ENCODE measurements at regions not wholly inside any gene's neighbourhood (a gene's known extent, or its start where the extent isn't known, plus 50 kb on each side); places are given as distances from the start of the nearest gene placed in this dataset.

- no peaks in the 10 kb centered on the region for H3K9me1 ChIP-seq (ENCODE audit: insufficient read depth, low read length)
- no peak overlapping the region for H3K23ac ChIP-seq (ENCODE audit: low read depth, low read length)
- H3K4me1 ChIP-seq (ENCODE audit: control insufficient read depth, insufficient read depth, low read length), result no peaks in the 10 kb centered on the region
- H4K91ac ChIP-seq (ENCODE audit: insufficient read depth, low read depth, low read length), result no peak overlapping the region
- H3K27me3 ChIP-seq (ENCODE audit: control insufficient read depth, insufficient read depth, low read length), result no peaks in the 10 kb centered on the region
- H3K9ac ChIP-seq (ENCODE audit: low read depth, low read length), result no peak overlapping the region
- H3K27ac ChIP-seq (ENCODE audit: insufficient read depth, low read length), result no peak overlapping the region
- ATAC-seq (ENCODE audit: low read depth), result no peak
- no peaks in the 10 kb centered on the region for H3K79me1 ChIP-seq (ENCODE audit: low read depth in 1 of 2, low read length in 2 of 2)
- H2AFZ ChIP-seq (replicated peaks; ENCODE audit: low read length, poor library complexity), result no peak overlapping the region
- no peak overlapping the region for H2AK9ac ChIP-seq (replicated peaks; ENCODE audit: low read depth, low read length, poor library complexity)
- H3K14ac ChIP-seq (replicated peaks; ENCODE audit: low read depth, low read length), result no peak overlapping the region
- dilution Hi-C loops (cut with HindIII; ENCODE audit: low sequenced_read_pairs, unreplicated experiment), result no loop called here
- H2BK120ac ChIP-seq (ENCODE audit: low read depth, low read length), result no peak overlapping the region
- H3K4ac ChIP-seq (ENCODE audit: low read depth, low read length), result no peak overlapping the region
- no peak overlapping the region for H3K18ac ChIP-seq (ENCODE audit: low read depth, low read length)
- no peak overlapping the region for H3K56ac ChIP-seq (ENCODE audit: extremely low read depth, insufficient read depth, low read length)
- H4K8ac ChIP-seq (ENCODE audit: low read depth in 2 of 2, low read length in 2 of 2), result no peak overlapping the region
- H2BK15ac ChIP-seq (ENCODE audit: low read depth, low read length), result no peak overlapping the region
- no peak overlapping the region for H2BK20ac ChIP-seq (ENCODE audit: low read depth, low read length)
- no peak overlapping the region for H4K5ac ChIP-seq (ENCODE audit: low read depth, low read length)
- no peaks in the 10 kb centered on the region for H4K20me1 ChIP-seq (ENCODE audit: insufficient read depth, low read length)
- no peak overlapping the region for H3K4me2 ChIP-seq (ENCODE audit: low read depth, low read length)
- no peak overlapping the region for H2AK5ac ChIP-seq (ENCODE audit: low read depth, low read length)
- no TSS peak for BruUV-seq (replicated peaks)
- intact Hi-C loops (cut with micrococcal nuclease), result no loop called here
- H3K9me3 ChIP-seq (ENCODE audit: control insufficient read depth, insufficient read depth, low read length), result no peaks in the 10 kb centered on the region
- in situ Hi-C loops (cut with MboI; ENCODE audit: low sequenced_read_pairs), result no loop called here
- no peak overlapping the region for H2BK5ac ChIP-seq (ENCODE audit: low read depth, low read length, poor library complexity, severe bottlenecking)
- ChIA-PET CTCF (no interaction called here), POLR2A (ENCODE audit: unreplicated experiment) (no interaction called here)
- H3K36me3 ChIP-seq (ENCODE audit: control insufficient read depth, insufficient read depth, low read length), result no peaks in the 10 kb centered on the region
- DNase-seq, result no peak
- TF ChIP-seq BHLHE40 (IDR thresholded peaks at IDR 0.05; ENCODE audit: low read depth, low read length) (no peak), FOS (IDR thresholded peaks at IDR 0.05; ENCODE audit: low read depth, low read length) (no peak), CHD1 (IDR thresholded peaks at IDR 0.05; ENCODE audit: low read depth, low read length) (no peak), MAZ (IDR thresholded peaks at IDR 0.05; ENCODE audit: borderline replicate concordance, low read depth, low read length) (no peak), CEBPB (IDR thresholded peaks at IDR 0.05; ENCODE audit: low read depth, low read length) (no peak), POLR2A (IDR thresholded peaks at IDR 0.05; ENCODE audit: low read depth, low read length) (no peak), MXI1 (IDR thresholded peaks at IDR 0.05; ENCODE audit: borderline replicate concordance, low read depth, low read length) (no peak), RFX5 (IDR thresholded peaks at IDR 0.05; ENCODE audit: low read depth, low read length) (no peak), RAD21 (IDR thresholded peaks at IDR 0.05; ENCODE audit: low read length) (no peak), NFE2L2 (IDR thresholded peaks at IDR 0.05; ENCODE audit: low read depth, low read length) (no peak), SMC3 (IDR thresholded peaks at IDR 0.05; ENCODE audit: low read depth, low read length) (no peak), RCOR1 (IDR thresholded peaks at IDR 0.05; ENCODE audit: insufficient replicate concordance, low read length) (no peak), CTCF (conservative IDR thresholded peaks at IDR 0.05; ENCODE audit: low read depth, low read length) (no peak), MAFK (IDR thresholded peaks at IDR 0.05; ENCODE audit: low read depth, low read length) (no peak), ELK1 (IDR thresholded peaks at IDR 0.05; ENCODE audit: borderline replicate concordance, low read depth, low read length) (no peak), USF2 (IDR thresholded peaks at IDR 0.05; ENCODE audit: low read depth, low read length) (no peak)
- no peak overlapping the region for H3K4me3 ChIP-seq (ENCODE audit: insufficient read depth, low read depth, low read length)
These were observed 93.9 kb upstream of the MEF2C start for GRCh38 chr5:88976914-88977313.
